Panc1 (cell line): ENCODE measurements at regions not wholly inside any gene's neighbourhood (a gene's known extent, or its start where the extent isn't known, plus 50 kb on each side); places are given as distances from the start of the nearest gene placed in this dataset.

Source experiments
- ATAC-seq: fragments of 200-7000 bp; cut with Tn5 transposase; 2 replicates; pipeline ENCODE4 v1.9.1; 2020; ENCODE audit warnings: mild to moderate bottlenecking, moderate library complexity
- BruUV-seq: library from RNA; stranded (reverse); fragments of 400-500 nt; replicated peaks from 2 replicates; lab custom pipeline; 2021; lab: Mats Ljungman, UMichigan
- CTCF ChIA-PET: fragments of 300-600 bp; sonication (Branson Sonifier 250); formaldehyde crosslinking; loops from one replicate; lab custom pipeline; 2022; ENCODE audit warnings: antibody characterized with exemption; lab: Charles Lee
- POLR2A ChIA-PET: fragments of 300-600 bp; sonication (Branson Sonifier 250); formaldehyde crosslinking; loops from one replicate; lab custom pipeline; 2022; ENCODE audit warnings: antibody characterized with exemption; lab: Charles Lee
- DNase-seq: peaks from one replicate; pipeline ENCODE4 v3.0.0-alpha.2; 2010; ENCODE audit warnings: low read depth, low spot score
- H3K27ac ChIP-seq: 2 replicates; pipeline ENCODE4 v1.5.1; 2011; ENCODE audit warnings: mild to moderate bottlenecking, low read length, inconsistent platforms
- H3K27me3 ChIP-seq: fragments of 200-500 bp; sonication (Bioruptor generic); 2 replicates; pipeline ENCODE4 v1.6.0; 2014; ENCODE audit warnings: low read length, inconsistent platforms; ENCODE audit not compliant: control insufficient read depth, insufficient read depth
- H3K36me3 ChIP-seq: fragments of 200-500 bp; sonication (Bioruptor generic); 2 replicates; pipeline ENCODE4 v1.5.1; 2014; ENCODE audit warnings: inconsistent platforms, mild to moderate bottlenecking, low read length, moderate library complexity; ENCODE audit not compliant: control insufficient read depth, insufficient read depth
- H3K4me1 ChIP-seq: 2 replicates; pipeline ENCODE4 v1.5.1; 2011; ENCODE audit warnings: inconsistent platforms, mild to moderate bottlenecking, low read length, moderate library complexity; ENCODE audit not compliant: control insufficient read depth, insufficient read depth
- H3K4me3 ChIP-seq, 2 experiments: 2 replicates each; pipeline ENCODE4 v1.5.1; 2011 to 2012; ENCODE audit warnings: low read depth in 2 of 2, low read length in 2 of 2, mild to moderate bottlenecking in 2 of 2, inconsistent platforms in 1 of 2, moderate library complexity in 1 of 2
- H3K9me3 ChIP-seq: fragments of 200-500 bp; sonication (Bioruptor generic); 2 replicates; pipeline ENCODE4 v1.5.1; 2014; ENCODE audit warnings: low read depth, mild to moderate bottlenecking, inconsistent platforms, low read length, moderate library complexity; ENCODE audit not compliant: control insufficient read depth, insufficient read depth
- POLR2AphosphoS5 ChIP-seq: IDR thresholded peaks from 2 replicates; pipeline ENCODE4 v1.6.1; 2012; ENCODE audit warnings: mild to moderate bottlenecking, low read depth, low read length, moderate library complexity
- SIN3A ChIP-seq: IDR thresholded peaks from 2 replicates; pipeline ENCODE4 v1.6.1; 2012; ENCODE audit warnings: low read depth, mild to moderate bottlenecking, low read length, moderate library complexity, borderline replicate concordance; ENCODE audit not compliant: insufficient read depth
- TCF7L2 ChIP-seq: IDR thresholded peaks from 2 replicates; pipeline ENCODE4 v1.6.1; 2011; ENCODE audit warnings: mild to moderate bottlenecking, low read depth, low read length, inconsistent platforms
- in situ Hi-C: cut with HindIII; loops from 2 replicates; pipeline ENCODE4 v1.10.0; 2016; ENCODE audit warnings: low sequenced_read_pairs, low pct_unique_long_range_greater_than_20kb
- intact Hi-C: fragments of 100-400 bp; cut with micrococcal nuclease; formaldehyde crosslinking; loops from one replicate; pipeline ENCODE4 v1.10.0; 2022; ENCODE audit not compliant: unreplicated experiment
- TF ChIP-seq, protein P1 (sequence below), 2 experiments: IDR thresholded peaks; 2 replicates each; pipeline ENCODE4 v1.6.1; 2011 to 2012; ENCODE audit warnings: low read depth in 2 of 2, control low read depth in 1 of 2, low read length in 1 of 2, mild to moderate bottlenecking in 1 of 2, moderate library complexity in 1 of 2; ENCODE audit not compliant: insufficient read depth in 1 of 2
- TF ChIP-seq, protein P2 (sequence below): fragments of 450-650 bp; IDR thresholded peaks from 2 replicates; pipeline ENCODE4 v1.5.1; 2017; ENCODE audit warnings: mild to moderate bottlenecking

DNA sequence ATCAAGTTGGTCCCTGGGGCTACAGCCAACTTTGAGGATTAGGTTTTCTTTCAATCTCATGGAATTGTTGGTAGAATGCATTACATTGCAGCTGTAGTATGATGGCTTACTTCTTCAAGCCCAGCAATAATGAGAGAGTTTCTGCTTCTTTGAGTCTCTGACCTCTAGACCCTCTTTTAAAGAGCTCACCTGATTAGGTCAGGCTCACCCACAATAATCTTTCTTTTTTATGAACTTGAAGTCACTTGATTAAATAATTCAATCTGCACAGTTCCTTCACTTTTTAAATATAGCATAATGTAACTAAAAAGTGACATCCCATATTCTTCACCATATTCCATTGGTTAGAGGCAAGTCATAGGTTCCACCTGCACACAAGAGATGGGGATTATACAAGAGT lies 547.5 kb upstream of the CT83 start:
- ATAC-seq = no peak
- no peaks in the 10 kb centered on the region for H3K36me3 ChIP-seq
- in situ Hi-C loops (no loop called here), intact Hi-C loops (no loop called here)
- no peaks in the 10 kb centered on the region for H3K9me3 ChIP-seq
- ChIA-PET POLR2A (no interaction called here), CTCF (no interaction called here)
- no peak overlapping the region for H3K27ac ChIP-seq
- no TSS peak for BruUV-seq
- DNase-seq = no peak
- H3K4me3 ChIP-seq = no peak overlapping the region
- H3K4me1 ChIP-seq = no peaks in the 10 kb centered on the region
- no peak for TF ChIP-seq SIN3A
- H3K27me3 ChIP-seq = no peaks in the 10 kb centered on the region

DNA sequence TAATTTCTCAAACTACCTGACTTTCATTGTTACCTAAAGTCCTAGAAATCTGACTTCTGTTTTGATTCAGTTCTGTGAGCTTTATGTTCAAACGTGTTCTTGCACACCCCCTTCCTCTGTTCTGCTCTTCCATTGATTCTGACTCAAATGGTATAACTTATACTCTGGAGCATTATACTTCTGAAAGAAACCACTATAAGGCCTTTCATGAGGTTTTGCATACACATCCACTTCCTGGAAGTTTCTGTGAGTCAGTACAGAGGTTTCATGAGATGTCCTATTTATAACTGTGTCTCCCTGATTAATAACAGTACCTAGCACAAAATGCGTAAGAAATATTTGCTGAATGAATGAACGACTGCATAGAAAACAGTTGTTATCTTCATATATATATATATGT lies 540.2 kb upstream of the CT83 start:
- DNase-seq = no peak
- intact Hi-C loops (no loop called here), in situ Hi-C loops (no loop called here)
- Histone ChIP-seq H3K27ac (no peak overlapping the region), H3K27me3 (no peaks in the 10 kb centered on the region), H3K4me1 (no peaks in the 10 kb centered on the region), H3K4me3 (no peak overlapping the region), H3K9me3 (no peaks in the 10 kb centered on the region), H3K36me3 (no peaks in the 10 kb centered on the region)
- BruUV-seq = no TSS peak
- ChIA-PET CTCF (no interaction called here), POLR2A (no interaction called here)
- no peak for ATAC-seq
- no peak for TF ChIP-seq POLR2AphosphoS5
- TF ChIP-seq, protein P1, sequence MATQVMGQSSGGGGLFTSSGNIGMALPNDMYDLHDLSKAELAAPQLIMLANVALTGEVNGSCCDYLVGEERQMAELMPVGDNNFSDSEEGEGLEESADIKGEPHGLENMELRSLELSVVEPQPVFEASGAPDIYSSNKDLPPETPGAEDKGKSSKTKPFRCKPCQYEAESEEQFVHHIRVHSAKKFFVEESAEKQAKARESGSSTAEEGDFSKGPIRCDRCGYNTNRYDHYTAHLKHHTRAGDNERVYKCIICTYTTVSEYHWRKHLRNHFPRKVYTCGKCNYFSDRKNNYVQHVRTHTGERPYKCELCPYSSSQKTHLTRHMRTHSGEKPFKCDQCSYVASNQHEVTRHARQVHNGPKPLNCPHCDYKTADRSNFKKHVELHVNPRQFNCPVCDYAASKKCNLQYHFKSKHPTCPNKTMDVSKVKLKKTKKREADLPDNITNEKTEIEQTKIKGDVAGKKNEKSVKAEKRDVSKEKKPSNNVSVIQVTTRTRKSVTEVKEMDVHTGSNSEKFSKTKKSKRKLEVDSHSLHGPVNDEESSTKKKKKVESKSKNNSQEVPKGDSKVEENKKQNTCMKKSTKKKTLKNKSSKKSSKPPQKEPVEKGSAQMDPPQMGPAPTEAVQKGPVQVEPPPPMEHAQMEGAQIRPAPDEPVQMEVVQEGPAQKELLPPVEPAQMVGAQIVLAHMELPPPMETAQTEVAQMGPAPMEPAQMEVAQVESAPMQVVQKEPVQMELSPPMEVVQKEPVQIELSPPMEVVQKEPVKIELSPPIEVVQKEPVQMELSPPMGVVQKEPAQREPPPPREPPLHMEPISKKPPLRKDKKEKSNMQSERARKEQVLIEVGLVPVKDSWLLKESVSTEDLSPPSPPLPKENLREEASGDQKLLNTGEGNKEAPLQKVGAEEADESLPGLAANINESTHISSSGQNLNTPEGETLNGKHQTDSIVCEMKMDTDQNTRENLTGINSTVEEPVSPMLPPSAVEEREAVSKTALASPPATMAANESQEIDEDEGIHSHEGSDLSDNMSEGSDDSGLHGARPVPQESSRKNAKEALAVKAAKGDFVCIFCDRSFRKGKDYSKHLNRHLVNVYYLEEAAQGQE (IDR thresholded peaks at IDR 0.05; ENCODE audit: insufficient read depth in 1 of 2, low read depth in 2 of 2, low read length in 1 of 2) = no peak
- TF ChIP-seq, protein P2, sequence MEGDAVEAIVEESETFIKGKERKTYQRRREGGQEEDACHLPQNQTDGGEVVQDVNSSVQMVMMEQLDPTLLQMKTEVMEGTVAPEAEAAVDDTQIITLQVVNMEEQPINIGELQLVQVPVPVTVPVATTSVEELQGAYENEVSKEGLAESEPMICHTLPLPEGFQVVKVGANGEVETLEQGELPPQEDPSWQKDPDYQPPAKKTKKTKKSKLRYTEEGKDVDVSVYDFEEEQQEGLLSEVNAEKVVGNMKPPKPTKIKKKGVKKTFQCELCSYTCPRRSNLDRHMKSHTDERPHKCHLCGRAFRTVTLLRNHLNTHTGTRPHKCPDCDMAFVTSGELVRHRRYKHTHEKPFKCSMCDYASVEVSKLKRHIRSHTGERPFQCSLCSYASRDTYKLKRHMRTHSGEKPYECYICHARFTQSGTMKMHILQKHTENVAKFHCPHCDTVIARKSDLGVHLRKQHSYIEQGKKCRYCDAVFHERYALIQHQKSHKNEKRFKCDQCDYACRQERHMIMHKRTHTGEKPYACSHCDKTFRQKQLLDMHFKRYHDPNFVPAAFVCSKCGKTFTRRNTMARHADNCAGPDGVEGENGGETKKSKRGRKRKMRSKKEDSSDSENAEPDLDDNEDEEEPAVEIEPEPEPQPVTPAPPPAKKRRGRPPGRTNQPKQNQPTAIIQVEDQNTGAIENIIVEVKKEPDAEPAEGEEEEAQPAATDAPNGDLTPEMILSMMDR = no peak
- no peak for TF ChIP-seq SIN3A
- TF ChIP-seq TCF7L2 = no peak

DNA sequence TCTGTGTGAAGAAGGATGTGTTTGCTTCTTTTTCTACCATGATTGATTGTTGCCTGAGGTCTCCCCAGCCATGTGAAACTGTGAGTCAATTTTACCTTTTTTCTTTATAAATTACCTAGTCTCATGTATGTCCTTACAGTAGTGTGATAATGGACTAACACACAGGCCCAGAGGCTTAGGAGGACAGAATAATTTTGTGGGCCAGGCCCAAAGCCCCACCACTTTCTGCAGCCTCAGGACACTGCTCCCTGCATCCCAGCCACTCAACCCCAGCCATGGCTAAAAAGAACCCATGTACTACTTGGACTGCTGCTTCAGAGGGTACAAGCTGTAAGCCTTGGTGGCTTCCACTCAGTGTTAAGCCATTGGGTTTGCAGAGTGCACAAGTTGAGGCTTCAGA lies 512.7 kb upstream of the CT83 start:
- TF ChIP-seq, protein P1 (IDR thresholded peaks at IDR 0.05; ENCODE audit: insufficient read depth in 1 of 2, low read depth in 2 of 2, low read length in 1 of 2) = no peak
- TF ChIP-seq SIN3A = no peak
- no peak for TF ChIP-seq TCF7L2
- TF ChIP-seq, protein P2 = no peak
- TF ChIP-seq POLR2AphosphoS5 = no peak
- intact Hi-C loops (no loop called here), in situ Hi-C loops (no loop called here)
- Histone ChIP-seq H3K9me3 (no peaks in the 10 kb centered on the region), H3K4me3 (no peak overlapping the region), H3K27ac (no peak overlapping the region), H3K27me3 (no peaks in the 10 kb centered on the region), H3K4me1 (no peaks in the 10 kb centered on the region), H3K36me3 (no peaks in the 10 kb centered on the region)
- DNase-seq = no peak
- BruUV-seq = no TSS peak
- no peak for ATAC-seq
- ChIA-PET POLR2A (no interaction called here), CTCF (no interaction called here)
